GM12874 (cell line): ENCODE measurements at regions not wholly inside any gene's neighbourhood (a gene's known extent, or its start where the extent isn't known, plus 50 kb on each side); places are given as distances from the start of the nearest gene placed in this dataset.

ENCODE experiments used
- TF ChIP-seq, protein P1 (sequence below): IDR thresholded peaks from 2 replicates; pipeline ENCODE4 v1.5.1; 2011; ENCODE audit warnings: low read depth, mild to moderate bottlenecking, control low read depth, low read length, moderate library complexity; ENCODE audit not compliant: insufficient read depth

DNA sequence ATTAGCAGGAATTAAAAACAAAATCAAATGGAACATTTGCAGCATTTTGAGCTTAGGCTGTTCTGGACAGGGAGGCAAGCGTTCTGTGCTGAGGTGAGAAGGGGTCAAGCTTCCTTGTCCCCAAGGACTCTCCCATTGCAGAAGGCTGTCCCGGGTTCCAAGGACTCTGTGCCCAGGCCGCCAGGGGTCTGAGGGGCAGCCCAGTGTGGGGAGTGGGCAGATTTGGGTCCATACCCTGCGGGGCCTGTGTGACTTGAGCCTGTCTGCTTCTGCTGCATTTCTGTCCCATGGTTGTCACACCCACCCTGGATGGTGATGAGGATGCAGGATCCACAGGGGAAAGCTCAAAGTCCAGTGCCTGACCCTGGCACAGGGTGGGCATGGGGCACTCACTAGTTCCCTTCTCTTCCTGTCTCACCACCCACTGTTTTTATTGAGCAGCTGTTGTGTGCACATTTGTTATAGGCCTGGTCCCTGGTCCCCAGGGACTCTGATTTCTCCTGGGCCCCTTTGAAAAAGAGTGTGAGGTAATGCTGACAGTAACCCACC, 211.4 kb upstream of the HS6ST1 start:
- TF ChIP-seq, protein P1, sequence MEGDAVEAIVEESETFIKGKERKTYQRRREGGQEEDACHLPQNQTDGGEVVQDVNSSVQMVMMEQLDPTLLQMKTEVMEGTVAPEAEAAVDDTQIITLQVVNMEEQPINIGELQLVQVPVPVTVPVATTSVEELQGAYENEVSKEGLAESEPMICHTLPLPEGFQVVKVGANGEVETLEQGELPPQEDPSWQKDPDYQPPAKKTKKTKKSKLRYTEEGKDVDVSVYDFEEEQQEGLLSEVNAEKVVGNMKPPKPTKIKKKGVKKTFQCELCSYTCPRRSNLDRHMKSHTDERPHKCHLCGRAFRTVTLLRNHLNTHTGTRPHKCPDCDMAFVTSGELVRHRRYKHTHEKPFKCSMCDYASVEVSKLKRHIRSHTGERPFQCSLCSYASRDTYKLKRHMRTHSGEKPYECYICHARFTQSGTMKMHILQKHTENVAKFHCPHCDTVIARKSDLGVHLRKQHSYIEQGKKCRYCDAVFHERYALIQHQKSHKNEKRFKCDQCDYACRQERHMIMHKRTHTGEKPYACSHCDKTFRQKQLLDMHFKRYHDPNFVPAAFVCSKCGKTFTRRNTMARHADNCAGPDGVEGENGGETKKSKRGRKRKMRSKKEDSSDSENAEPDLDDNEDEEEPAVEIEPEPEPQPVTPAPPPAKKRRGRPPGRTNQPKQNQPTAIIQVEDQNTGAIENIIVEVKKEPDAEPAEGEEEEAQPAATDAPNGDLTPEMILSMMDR = no peak

DNA sequence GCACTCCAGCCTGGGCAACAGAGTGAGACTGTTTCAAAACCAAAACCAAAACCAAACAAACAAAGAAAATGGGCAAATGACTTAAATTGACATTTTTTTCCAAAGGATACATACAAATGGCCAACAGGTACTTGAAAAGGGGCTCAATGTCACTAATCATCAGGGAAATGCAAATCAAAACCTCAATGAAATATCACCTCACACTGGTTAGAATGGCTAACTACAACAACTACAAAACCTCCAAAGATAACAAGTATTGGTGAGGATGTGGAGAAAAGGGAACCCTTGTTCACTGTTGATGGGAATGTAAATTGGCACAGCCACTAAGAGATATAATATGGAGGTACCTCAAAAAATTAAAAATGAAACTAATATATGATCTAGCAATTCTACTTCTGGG, 213.2 kb upstream of the HS6ST1 start:
- TF ChIP-seq, protein P1 = peak; percentile 12; the same call in 1 of the 2 replicates

DNA sequence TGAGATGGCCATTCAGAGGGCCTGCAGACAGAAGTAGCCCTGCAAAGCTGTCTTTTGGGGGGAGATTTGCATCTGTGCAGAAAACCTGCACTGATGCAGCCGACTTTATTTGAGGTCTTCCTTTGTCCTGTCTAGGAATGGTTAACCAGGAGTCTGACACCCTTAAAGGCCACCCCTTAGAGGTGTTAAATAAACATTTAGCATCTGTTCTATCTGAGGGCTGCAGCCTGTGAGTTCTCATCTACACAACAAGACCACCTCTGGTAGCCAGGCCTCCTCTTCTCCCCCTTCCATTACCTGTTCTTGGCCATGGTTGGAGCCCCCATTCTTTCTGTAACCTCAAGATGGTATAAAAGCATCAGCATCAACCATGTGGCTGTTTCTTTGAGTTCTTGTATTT, 214.4 kb upstream of the HS6ST1 start:
- TF ChIP-seq, protein P1 = no peak

DNA sequence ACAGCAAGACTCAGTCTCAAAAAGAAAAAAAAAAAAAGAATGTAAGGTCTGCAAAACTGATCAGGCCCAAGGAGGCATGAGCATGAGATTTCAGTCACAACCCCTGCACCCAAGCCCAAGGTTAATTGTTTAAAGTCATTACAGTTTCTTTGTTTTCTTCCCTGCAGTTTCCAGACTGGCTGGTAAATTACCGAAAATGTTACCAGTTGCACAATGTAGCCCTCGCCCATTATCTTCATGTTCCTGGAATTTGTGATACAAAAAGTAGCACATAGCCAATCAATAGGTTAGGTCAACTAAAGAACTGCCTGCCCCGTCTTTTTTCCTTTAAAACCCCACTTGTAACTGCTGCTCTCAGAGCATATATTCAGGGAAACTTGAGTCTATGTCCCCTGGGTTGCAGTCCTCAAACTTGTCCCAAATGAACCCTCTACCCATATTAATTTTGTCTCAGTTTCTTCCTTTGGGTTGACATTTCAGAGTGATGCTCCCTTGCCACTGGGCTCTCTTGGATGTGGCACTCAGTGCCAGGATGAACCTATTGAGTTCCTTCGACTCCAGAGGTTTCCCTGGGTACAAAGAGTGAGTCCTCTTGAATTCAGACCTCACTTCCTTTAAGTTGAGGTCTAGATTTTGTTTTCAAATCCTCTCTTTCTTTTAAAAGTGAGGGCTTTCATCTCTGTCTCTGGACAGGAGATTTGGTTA, 216.2 kb upstream of the HS6ST1 start:
- TF ChIP-seq, protein P1 = no peak

DNA sequence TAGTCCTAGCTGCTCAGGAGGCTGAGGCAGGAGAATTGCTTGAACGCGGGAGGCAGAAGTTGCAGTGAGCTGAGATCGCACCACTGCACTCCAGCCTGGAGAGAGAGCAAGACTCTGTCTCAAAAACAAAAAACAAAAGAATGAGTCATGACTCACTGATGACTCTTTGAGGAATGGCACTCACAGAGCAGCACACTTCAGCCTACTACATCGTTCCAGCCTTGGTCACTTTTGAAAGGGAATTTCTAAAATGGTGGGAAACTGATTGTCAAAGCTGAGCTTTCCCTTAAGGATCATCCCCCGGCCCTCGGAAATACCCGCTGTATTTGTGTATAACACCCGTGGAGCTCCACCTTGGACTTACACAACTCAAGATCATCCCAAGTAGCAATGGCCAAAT, 217.3 kb upstream of the HS6ST1 start:
- TF ChIP-seq, protein P1 = no peak

DNA sequence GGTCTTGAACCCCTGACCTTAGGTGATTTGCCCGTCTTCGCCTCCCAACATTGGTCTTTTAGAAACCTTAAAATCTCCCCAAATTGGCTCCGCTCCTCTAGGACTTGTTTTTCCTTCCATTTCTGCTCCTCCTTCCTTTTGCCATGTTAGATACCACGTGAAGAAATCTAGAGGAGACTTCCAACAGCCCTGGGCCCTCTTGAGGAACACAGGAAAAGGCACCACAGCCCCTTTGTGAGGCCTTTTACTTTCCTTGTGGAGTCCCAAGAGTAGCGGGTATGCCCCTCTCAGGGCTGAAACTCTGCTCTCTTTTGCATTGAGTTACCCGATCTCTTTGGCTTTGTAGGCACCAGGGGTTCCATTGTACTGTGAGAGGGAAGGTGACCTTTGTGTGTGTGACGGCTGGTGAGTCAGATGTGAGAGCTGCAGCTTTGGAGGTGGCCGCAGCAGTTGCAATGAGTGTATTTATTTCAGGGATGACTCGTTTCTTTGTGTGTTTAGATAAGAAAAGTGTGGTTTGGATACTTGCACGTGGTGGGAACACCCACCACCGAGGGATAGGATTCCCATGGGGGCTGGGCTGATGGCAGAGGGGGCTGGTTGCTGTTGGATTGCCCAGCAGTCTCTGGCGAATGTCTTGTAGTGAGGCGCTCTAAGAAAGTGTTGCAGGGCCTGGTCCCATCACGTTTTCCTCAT, 218.4 kb upstream of the HS6ST1 start:
- TF ChIP-seq, protein P1 = no peak

DNA sequence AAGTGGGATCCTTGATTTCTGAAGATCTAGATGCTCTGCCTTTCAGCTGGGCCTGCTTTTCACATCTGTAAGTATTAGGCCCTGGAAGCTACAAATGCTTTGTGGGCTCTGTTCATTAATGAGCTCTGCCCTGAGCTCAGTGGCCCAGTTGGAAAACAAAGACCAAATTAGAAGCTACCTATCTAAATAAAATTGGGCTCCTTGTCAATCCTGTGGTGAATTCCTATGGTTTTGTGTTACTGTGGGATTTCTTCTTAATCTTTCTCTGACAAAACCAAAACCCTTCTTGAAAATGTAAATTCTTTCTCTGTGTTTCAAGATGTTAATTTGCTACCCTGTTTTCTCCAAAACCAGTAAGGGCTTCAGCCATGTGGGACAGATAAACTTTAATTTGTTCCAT, 219.0 kb upstream of the HS6ST1 start:
- TF ChIP-seq, protein P1 = no peak
